GM19438 (cell line): ENCODE measurements at regions not wholly inside any gene's neighbourhood (a gene's known extent, or its start where the extent isn't known, plus 50 kb on each side); places are given as distances from the start of the nearest gene placed in this dataset.

Source experiments
- ATAC-seq: cut with Tn5 transposase; IDR thresholded peaks from one replicate; pipeline ENCODE4 v1.9.1; 2021; ENCODE audit warnings: low read depth; ENCODE audit not compliant: unreplicated experiment

DNA sequence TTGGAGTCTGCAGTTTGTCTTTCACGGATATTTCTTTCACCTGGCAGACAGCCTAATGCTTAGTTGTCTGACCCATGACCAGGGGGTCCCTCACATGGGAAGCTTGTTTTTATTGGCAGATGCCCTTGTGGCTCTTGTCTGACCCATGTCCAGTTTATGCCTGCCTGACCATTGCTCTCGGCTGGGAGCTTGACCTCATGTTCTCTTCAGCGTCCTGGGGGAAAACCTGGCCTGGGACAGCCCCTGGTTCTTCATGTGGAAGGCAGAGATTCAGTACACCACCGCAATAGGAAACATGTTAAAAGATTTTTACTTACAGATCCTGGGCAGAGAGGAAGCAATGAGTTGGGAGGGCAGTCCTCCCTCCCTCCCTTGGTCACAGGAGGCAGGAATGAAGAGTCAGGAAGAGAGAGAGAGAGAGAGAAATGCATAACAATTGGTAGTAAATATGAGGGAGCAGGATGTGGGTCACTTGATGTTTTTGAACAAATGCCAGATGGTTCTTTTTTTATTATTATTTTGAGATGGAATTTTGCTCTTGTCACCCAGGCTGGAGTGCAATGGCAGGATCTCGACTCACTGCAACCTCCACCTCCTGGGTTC is 302.7 kb upstream of the MYOCD start:
- no peak for ATAC-seq

DNA sequence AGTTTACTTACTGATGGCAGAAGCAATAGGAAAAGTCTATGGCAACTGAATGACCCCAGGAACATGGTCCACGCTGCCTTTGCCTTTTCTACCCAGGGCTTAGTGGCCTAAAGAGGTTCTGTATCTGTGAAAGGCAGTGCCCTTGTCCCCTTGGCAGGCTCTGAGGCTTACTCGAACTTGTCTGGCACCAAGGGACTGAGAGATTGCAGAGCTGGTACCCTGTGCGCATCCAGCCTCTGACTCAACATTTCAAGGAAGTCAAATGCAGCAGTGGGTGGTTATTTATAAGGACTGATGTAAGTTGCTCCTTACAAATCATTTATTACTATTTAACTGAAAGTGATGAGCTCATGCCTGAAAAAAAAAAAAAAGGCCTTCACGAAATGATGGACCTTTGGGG is 299.9 kb upstream of the MYOCD start:
- ATAC-seq = no peak

DNA sequence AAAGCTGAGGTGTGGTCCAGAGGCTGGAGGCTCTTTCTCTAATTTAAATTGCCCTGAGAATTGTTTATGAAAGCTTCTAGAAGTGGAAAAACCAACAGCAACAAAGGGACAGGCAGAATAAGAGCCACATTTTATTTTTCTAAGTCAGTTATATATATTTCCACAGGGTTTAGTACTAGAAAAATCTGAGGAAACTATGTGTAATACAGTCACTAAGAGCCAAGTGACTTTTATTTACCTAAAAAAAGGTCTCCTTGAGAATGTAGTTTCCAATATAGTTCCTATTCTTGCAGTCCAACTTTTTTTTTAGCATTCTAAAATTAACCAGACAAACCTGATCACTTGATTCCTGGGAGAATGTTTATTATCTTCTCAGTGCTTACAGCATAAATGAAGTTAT is 296.6 kb upstream of the MYOCD start:
- no peak for ATAC-seq

DNA sequence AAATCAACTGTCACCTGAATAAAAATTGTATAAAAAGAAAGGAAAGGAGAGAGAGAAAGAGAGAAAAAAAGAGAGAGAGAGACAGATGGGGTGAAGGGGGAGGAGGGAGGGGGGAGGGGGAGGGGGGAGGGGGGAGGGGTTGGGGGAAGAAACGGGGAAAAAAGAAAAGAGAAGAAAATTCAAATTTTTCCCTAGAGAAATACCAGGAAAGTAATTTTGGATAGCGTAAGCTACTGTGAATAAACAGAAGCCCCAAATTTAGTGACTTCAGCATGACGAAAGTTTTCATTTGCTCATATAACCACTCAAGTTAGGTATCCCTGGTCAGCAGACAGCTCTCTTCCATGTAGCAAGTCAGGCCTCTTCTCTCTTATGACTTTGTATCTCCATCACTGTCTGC is 289.4 kb upstream of the MYOCD start:
- no peak for ATAC-seq

DNA sequence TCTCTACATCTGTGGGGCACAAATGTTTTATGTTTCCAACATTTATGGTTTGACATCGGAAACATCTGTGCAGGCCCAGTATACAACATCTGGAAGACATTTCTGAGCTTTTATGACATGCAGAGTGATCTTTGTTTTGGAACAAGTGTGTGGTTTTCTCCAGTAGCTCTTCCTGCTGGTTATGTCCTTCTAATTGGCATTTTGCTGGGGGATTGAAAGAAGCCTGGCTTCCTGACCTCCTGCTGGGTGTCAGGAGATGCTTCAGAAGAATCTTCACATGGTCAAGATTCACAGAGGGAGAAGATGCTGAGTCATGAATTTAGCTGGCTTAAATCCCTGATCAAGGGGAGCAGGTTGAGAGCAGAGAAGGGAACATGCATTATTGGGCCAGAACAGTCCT is 279.5 kb upstream of the MYOCD start:
- ATAC-seq = no peak

DNA sequence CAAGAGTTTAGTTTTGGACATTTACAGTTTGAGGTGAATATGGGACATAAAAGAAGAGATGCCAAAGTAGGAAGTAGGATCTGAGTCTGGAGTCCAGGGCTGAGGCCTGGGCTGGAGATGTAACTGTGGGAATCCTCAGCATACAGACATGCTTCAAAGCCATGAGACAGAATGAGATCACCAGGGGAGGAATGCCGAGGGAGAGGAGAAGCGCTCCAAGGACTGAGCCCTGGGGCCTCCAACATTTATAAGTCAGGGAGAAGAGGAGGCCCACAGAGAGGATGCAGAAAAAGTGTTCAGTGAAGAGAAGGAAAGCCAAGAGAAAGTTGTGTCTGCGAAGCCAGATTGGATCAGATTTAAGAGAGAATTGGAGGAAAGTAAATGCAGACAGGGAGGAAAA is 277.5 kb upstream of the MYOCD start:
- ATAC-seq = no peak

DNA sequence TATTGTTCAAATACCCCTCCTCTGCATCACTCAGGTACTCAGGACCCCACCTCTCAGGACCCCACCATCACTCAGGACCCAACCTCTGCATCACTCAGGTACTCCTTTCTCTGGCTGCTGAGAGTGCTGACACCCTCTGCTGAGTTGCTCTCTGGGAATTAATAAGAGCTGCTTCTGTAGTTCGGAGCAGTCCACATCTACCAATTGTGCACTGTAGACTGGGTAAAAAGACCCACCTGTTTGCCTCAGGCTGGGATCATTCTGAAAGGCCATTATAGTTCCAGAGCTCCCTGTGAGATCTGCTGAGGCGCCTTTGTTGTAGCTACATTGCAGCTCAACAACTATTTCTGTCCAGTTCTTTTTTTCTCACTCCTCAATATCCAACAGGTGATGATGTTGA is 276.3 kb upstream of the MYOCD start:
- ATAC-seq = no peak

DNA sequence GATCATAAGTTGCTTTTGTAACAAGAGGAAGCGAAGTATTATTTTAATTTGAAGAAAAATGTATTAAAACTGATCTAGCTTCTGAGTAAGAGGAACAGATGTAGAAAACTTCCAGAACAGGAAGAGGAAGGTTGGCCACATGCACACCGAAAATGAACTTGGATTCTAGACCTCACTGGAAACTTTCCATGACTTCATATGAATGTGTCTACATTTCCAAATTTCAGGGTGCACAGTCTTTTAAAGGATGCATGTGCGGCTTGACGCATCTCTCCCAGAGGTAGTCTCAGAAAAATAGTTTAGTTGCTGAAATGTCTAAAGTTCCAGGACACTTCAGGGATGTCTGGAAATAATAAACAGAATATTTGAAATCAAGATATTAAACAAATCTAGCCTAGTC is 275.1 kb upstream of the MYOCD start:
- ATAC-seq = no peak

DNA sequence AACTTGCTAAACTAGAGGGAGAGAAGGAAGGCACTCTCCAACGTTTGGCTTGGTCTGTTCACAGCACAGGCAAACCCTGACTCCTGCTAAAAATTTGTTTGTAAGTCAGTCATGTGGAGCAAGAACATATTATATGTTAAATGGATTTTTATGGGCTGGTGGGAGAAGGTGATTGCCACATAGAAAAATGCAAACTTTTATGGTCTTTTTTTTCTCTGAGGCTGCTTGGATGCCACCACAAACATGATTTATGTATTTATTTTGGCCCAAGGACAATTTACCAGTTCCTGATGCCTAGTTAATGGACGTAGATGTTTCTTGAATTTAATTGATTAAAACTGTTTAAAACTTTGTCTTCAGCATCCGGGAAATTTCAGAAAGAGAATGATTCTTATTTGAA is 274.2 kb upstream of the MYOCD start:
- no peak for ATAC-seq

DNA sequence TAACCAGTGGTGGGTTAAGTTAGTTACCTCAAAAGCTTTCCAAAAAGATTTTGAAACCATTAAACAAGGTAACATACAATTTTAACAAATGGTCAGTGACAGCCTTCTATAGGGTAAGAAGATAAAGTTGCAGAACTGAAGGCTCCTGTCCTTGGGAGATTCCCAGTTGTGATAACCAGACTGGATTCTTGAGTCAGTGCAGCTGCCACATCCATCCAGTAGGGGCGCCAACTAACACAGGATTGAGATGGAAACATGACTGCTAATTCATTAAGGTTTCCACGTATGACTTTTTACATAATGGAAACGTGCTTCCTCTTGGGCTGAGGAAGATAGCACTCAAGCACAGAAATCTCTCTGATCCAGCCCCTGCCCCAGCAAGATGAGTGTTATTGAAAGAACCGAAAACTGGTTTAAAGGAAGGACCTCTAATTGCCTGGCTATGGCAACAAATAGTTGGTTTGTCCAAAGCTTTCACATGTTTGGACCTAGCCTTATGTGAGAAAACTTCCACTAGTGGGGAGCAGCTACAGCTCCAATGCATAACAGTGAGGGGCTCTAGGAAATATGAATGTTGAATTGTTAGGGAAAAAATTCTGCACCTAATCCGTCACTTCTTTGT is 269.8 kb upstream of the MYOCD start:
- no peak for ATAC-seq

DNA sequence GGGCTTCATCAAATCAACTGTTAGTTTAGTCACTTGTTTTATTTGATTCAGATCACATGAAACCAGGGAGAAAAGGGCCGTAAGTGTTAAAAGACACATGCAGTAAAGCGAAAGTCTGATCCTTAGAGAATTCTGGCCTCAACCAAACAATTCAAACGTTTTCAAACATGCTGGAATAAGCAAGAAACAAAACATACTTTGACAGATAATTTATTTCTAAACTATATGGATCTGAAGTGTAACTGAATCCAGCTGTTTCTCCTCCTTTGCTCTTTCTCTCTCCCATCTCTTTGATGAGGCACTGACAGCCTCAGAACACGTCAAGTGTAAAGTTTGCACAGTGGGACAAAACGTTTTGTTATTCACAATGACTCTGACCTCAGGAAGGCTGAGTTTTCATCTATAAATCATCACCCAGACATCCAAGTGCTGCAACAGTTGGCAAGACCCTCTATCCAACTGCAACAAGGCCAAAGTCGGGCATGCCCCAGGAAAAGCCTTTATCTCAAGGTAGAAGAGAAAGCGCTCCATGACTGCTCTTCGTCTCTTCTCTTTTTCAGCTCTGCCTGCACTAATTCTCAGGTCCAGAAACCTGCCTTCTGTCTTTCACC is 267.1 kb upstream of the MYOCD start:
- no peak for ATAC-seq

DNA sequence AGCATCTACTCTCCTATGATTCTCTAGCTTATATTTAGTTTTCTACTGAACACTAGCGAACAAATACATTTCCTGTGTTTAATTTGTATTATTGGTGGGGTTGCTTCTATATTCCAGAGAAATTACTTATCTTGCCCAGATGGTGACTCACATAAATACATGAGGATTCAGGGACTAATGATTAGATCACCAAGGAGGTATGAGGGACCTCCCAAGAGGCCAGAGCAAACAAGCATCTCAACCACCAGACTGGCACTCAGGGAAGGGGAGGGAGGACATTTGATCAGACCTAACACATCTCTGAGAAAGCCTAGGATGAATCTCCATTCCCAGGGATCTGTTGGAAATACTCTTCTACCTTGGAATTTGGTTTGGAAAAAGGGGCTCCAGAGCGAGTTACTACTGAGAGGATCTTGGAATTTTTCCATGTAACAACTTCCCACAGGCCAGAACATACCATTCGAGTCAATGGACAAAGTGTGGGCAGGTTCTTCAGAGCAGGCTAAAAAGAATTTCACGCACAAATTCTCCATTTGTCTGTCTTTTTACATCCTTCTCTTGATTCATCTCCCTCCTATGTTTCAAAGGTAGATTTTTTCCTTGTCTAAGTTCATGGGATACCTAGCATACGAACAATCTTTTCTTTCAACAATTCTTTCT is 262.6 kb upstream of the MYOCD start:
- no peak for ATAC-seq

DNA sequence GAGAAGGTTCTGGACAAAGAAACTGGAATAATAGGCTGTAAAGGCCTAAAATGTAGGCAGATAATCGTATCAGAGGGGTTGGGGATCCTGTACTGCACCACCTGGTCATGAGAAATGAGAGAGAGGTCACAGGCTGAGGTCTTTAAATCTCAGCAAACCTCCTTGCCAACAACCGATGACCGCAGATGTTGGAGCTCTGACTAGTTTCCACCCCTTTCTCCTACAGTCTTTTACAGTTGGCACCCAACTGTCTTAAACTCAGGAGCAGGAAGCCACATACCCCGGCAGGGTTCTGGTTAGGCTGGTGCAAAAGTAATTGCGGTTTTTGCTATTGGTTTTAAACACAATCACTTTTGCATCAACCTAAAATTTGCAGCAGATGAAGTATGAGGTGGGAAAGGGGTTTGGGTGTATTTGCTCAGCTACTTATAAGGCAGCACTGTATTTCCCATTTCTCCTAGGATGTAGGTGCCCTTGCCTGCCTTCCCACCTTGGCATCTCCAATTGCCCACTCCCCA is 261.8 kb upstream of the MYOCD start:
- no peak for ATAC-seq

DNA sequence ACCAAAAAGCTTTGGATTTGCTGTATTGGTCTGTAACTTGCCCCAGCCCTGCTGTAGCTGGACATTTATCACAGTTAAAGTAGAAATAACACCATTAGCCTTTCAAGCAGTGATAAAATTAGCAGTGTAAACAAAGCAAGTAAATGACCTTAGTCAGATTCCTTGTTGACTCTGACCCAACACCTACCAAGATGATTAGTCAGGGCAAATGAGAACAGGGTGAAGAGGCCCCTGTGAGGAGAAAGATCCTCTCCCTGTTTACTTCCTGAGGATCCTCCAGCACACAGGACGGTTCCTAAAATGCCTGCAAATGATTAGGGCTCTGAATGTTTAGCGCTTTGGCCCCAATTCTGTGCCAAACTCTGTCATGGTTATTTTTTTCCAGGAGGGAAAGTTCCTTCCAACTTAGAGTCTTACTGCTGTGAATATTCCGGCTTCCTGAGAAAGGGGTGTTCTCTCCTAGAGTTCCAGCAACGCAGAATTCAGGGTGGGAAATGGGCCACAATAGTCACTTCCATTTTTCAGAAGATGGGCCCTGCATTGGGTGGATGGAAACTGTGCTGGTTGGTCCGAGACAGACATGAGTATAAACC is 259.0 kb upstream of the MYOCD start:
- ATAC-seq = no peak

DNA sequence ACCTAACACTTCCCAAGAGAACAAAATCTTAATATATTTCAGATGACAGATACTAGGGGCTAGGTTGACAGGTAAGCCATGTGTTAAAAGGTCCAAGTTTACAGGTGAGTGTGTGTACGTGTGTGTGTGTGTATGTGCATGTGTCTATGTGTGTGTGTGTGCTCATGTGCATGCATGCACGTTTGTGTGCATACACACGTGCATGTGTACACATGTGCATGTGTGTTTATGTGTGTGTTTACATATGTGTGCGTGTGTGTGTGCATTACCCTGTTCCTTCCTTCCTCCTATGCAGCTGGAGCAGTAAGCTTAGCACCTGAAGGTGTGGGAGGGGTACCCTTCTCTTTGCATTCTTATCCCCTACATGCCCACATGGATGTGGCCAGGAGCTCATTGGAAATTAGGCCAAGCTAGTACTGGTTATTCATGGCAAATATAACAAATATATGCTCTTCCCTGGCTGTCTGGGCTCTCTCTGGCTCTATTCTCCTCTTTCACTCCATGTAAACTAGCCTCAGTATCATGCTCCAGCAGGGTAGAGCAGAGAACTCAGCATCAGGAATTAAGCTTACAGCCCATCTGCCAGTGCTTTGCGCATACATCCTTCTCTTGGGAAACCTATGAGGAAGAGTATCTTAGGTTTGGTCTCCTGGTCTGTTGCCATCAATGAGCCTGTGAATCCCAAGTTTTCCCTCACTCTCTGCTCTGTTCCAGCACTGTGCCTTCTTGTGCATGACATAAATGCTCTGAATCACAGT is 258.0 kb upstream of the MYOCD start:
- no peak for ATAC-seq

DNA sequence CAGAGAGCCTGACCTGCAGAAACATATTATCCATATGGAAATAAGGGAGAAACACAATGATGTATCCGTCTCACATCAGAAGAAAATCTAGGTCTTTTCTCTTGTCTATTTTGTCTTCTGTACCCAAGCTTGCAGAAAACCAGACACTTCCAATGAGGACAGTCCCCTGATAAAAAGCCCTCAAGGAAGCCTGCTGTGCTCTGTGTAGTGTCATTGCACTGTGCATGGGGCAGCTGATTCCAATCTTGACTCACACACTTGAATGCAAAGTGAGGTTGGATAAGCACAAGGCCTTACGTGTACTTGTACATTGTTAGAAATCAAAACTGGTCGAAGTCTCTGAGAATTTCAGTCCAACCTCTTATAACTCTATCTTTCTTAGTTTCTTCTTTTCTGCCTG is 256.6 kb upstream of the MYOCD start:
- no peak for ATAC-seq

DNA sequence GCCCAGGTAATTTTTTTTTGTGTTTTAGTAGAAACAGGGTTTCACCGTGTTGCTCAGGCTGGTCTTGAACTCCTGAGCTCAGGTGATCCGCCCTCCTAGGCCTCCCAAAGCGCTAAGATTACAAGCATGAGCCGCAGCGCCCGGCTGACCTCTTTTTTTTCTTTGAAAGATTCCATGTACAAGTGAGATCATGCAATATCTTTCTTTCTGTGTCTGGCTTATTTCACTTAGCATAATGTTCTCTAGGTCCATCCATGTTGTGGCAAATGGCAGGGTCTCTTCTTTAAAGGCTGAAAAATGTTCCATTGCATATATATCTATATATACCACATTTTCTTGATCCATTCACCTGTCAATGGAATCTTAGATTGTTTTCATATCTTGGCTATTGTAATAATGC is 255.0 kb upstream of the MYOCD start:
- ATAC-seq = no peak

DNA sequence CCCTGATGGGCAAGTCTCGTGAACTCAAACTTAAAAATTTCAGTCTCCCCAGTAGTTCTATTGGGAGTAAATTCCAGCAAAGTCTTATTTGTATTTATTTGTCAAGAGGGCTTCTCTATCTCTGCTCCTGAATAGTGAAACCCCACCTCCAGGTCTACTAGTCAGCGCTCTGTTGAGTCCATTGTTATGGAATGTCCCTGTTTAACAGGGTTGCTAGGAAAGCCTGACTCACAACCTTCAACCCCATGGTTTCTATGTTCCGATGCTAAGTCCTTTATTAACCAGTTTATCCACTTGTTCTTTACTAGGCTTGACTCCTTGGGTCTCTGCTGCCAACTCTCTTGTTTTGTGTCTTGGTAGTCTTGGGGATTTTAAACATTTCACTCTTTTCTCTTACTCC is 250.7 kb upstream of the MYOCD start:
- no peak for ATAC-seq

DNA sequence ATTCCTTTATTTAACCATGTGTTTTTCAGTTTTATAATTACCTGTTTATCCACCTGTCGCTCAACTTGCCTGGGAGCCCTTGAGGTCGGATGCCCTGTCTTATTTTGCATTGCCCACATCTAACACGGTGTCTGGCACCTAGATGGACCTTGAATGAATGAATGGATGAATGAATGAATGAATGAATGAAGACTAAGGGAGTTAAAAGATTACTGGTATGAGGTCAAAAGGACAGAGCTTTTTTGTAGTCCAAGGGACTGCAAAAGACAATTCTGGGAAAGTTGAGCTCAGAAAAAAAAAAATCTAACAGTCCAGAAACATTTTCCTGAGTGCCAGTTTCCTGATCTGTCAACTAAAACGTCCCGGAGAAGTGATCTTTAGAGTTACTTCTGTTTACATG is 244.6 kb upstream of the MYOCD start:
- no peak for ATAC-seq

DNA sequence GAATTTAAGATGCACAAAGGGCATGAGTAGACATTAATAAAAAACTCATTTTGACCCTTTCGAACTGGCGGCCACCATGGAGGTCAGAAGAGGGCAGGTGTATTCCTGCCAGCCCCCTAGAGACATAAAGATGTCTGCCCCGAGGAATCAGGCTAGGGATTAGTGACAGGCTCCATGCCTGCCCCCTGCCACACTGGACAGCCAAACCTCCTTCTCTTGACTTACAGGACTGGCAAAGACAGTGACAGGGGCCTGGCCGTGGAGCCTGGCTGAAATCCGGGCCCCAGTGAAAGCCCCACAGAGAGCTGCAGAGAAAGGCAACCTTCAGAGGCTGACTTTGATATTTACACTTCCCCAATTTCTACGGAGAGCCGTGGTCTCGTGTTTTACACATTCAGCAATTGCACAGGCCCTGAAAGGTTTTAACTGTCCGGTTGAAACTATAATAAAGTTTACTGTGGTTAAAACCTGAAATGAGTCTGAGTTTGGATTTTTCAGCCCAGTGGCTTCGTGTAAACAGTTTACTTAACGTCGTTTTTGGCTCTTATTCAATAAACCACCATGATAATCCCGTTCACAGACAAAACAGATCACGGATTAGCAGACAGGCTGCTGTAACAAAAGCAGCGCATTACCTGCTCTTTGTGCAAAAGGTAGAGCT is 243.9 kb upstream of the MYOCD start:
- peak; percentile 79 for ATAC-seq
